ENCODE measurements at regions not wholly inside any gene's neighbourhood (a gene's known extent, or its start where the extent isn't known, plus 50 kb on each side); places are given as distances from the start of the nearest gene placed in this dataset.

GRCh38 chr17:72038427-72038826 lies 82.4 kb upstream of the SOX9 start:
- TF ChIP-seq TAF1 (IDR thresholded peaks at IDR 0.05; ENCODE audit: borderline replicate concordance, low read depth, low read length) (no peak), POLR2A (IDR thresholded peaks at IDR 0.05; ENCODE audit: low read depth, low read length) (no peak), POLR2AphosphoS5 (IDR thresholded peaks at IDR 0.05; ENCODE audit: low read depth, low read length) (no peak)
